ENCODE measurements at regions not wholly inside any gene's neighbourhood (a gene's known extent, or its start where the extent isn't known, plus 50 kb on each side); places are given as distances from the start of the nearest gene placed in this dataset.

DNA sequence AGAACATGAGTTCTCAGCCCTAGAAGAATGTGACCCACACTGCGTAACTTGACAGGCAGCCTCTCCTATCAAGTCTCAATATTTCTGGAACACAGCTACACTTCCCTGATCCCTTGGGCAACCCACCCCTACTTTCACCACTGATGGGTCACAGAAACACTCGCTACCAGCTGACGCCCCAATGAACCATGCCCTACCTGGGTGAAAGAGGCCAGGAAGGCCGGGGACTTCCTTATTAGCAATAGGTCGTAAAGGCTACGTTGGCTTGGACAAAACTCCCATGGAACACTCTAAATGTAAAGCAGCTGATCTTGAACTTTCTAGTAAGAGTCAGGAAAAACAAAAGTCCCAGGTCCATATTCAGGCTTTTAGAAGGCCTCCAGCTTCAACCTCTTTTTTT is 202.3 kb upstream of the KCTD7 start:
- BruUV-seq (replicated peaks), result no TSS peak
- no peaks in the 10 kb centered on the region for H3K9me3 ChIP-seq (replicated peaks; ENCODE audit: control insufficient read depth, insufficient read depth, low read length)
- H3K79me2 ChIP-seq (ENCODE audit: control insufficient read depth, insufficient read depth, low read length), result no peaks in the 10 kb centered on the region
- H3K4me2 ChIP-seq (ENCODE audit: control insufficient read depth, insufficient read depth), result no peak overlapping the region
- SMC1A ChIA-PET (ENCODE audit: uncharacterized antibody, unreplicated experiment), result no interaction called here
- peaks cover 0 to 1% of the 10 kb centered on the region in 2 experiments; a peak in 3 of 4 replicates for H3K36me3 ChIP-seq (ENCODE audit: control insufficient read depth in 2 of 2, insufficient read depth in 2 of 2, low read length in 1 of 2)
- no peak overlapping the region for H3K4me3 ChIP-seq
- intact Hi-C loops (cut with micrococcal nuclease; ENCODE audit: unreplicated experiment) (no loop called here), in situ Hi-C loops (cut with MboI) (no loop called here)
- POLR2A ChIA-PET, result no interaction called here
- DNase-seq (ENCODE audit: low read depth, low spot score) (no peak), ATAC-seq (no peak), FAIRE-seq (no peak)
- no peaks in the 10 kb centered on the region for H3K27me3 ChIP-seq (replicated peaks in 1 of 2; ENCODE audit: control insufficient read depth in 2 of 2, insufficient read depth in 2 of 2, low read length in 1 of 2)
- no peak overlapping the region for H3K27ac ChIP-seq (ENCODE audit: control insufficient read depth, insufficient read depth)
- RAD21 ChIA-PET (ENCODE audit: unreplicated experiment), result no interaction called here
- WGBS (ENCODE audit: insufficient coverage, insufficient replicate concordance, low lambda C conversion rate, missing lambda C conversion rate), result 96% methylated on average over 6 of the region's 6 CpGs
- H3K4me1 ChIP-seq (ENCODE audit: control insufficient read depth, insufficient read depth, low read length), result no peaks in the 10 kb centered on the region
- H4K20me1 ChIP-seq (ENCODE audit: control insufficient read depth, insufficient read depth), result no peaks in the 10 kb centered on the region
- CTCF ChIA-PET, result no interaction called here
- H2AFZ ChIP-seq (ENCODE audit: control insufficient read depth, low read depth, low read length), result no peak overlapping the region
- TF ChIP-seq, protein P1, sequence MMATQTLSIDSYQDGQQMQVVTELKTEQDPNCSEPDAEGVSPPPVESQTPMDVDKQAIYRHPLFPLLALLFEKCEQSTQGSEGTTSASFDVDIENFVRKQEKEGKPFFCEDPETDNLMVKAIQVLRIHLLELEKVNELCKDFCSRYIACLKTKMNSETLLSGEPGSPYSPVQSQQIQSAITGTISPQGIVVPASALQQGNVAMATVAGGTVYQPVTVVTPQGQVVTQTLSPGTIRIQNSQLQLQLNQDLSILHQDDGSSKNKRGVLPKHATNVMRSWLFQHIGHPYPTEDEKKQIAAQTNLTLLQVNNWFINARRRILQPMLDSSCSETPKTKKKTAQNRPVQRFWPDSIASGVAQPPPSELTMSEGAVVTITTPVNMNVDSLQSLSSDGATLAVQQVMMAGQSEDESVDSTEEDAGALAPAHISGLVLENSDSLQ (IDR thresholded peaks at IDR 0.05), result no peak
- TF ChIP-seq MEF2A (IDR thresholded peaks at IDR 0.05; ENCODE audit: insufficient read depth, low read depth, low read length), result no peak
- TF ChIP-seq FOXM1 (IDR thresholded peaks at IDR 0.05; ENCODE audit: low read depth, low read length), result no peak
- TF ChIP-seq ZNF622 (IDR thresholded peaks at IDR 0.05), result no peak
- TF ChIP-seq KAT2A (conservative IDR thresholded peaks at IDR 0.05; ENCODE audit: control insufficient read depth, low read depth, low read length), result no peak
- TF ChIP-seq GATAD2B (conservative IDR thresholded peaks at IDR 0.05; ENCODE audit: low read depth), result no peak
- TF ChIP-seq YBX1 (IDR thresholded peaks at IDR 0.05), result no peak
- TF ChIP-seq MTA2 (IDR thresholded peaks at IDR 0.05; ENCODE audit: low read depth), result no peak
- no peak for TF ChIP-seq BMI1 (IDR thresholded peaks at IDR 0.05; ENCODE audit: borderline replicate concordance)
- TF ChIP-seq NBN (IDR thresholded peaks at IDR 0.05), result no peak
- TF ChIP-seq NRF1 (conservative IDR thresholded peaks at IDR 0.05; ENCODE audit: low read depth, low read length), result no peak
- no peak for TF ChIP-seq STAT1 (conservative IDR thresholded peaks at IDR 0.05)
- TF ChIP-seq, protein P2, sequence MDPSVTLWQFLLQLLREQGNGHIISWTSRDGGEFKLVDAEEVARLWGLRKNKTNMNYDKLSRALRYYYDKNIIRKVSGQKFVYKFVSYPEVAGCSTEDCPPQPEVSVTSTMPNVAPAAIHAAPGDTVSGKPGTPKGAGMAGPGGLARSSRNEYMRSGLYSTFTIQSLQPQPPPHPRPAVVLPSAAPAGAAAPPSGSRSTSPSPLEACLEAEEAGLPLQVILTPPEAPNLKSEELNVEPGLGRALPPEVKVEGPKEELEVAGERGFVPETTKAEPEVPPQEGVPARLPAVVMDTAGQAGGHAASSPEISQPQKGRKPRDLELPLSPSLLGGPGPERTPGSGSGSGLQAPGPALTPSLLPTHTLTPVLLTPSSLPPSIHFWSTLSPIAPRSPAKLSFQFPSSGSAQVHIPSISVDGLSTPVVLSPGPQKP (IDR thresholded peaks at IDR 0.05; ENCODE audit: low read depth, low read length), result no peak
- no peak for TF ChIP-seq SUPT20H (IDR thresholded peaks at IDR 0.05; ENCODE audit: borderline replicate concordance, control insufficient read depth, low read depth, low read length)
- no peak for TF ChIP-seq BACH1 (IDR thresholded peaks at IDR 0.05; ENCODE audit: borderline replicate concordance)
- TF ChIP-seq TCF12 (IDR thresholded peaks at IDR 0.05; ENCODE audit: low read depth, low read length), result no peak
- no peak for TF ChIP-seq IKZF1 (conservative IDR thresholded peaks at IDR 0.05)
- TF ChIP-seq ZZZ3 (IDR thresholded peaks at IDR 0.05; ENCODE audit: control insufficient read depth, insufficient read length, low read depth), result no peak
- TF ChIP-seq CEBPB (IDR thresholded peaks at IDR 0.05; ENCODE audit: borderline replicate concordance in 1 of 2, low read depth in 2 of 2, low read length in 2 of 2), result no peak
- no peak overlapping the region for H3K9ac ChIP-seq (ENCODE audit: control insufficient read depth, insufficient read depth, low read length)

All from GM12878 (cell line).